ENCODE measurements at regions not wholly inside any gene's neighbourhood (a gene's known extent, or its start where the extent isn't known, plus 50 kb on each side); places are given as distances from the start of the nearest gene placed in this dataset.

- ATAC-seq, result peak; percentile 62
- Histone ChIP-seq H3K27ac (no peak overlapping the region), H3K9me3 (no peaks in the 10 kb centered on the region), H3K4me3 (no peak overlapping the region), H3K4me1 (no peaks in the 10 kb centered on the region), H3K36me3 (replicated peaks in 1 of 2; ENCODE audit: insufficient read depth in 1 of 2, low read depth in 2 of 2) (no peaks in the 10 kb centered on the region), H3K27me3 (no peaks in the 10 kb centered on the region)
- intact Hi-C loops (cut with DNase I), result no loop called here
- TF ChIP-seq POLR2A (IDR thresholded peaks at IDR 0.05) (no peak), CTCF (IDR thresholded peaks at IDR 0.05) (no peak)
- DNase-seq, result peak in 2 of 4 donors; percentile 27 to 35
- 52 to 65% methylated on average over 4 of the region's 4 CpGs for WGBS, 2 donors
Observed at GRCh38 chr2:128557831-128558241, 239.2 kb upstream of the HS6ST1 start.

- H3K4me1 ChIP-seq, result no peaks in the 10 kb centered on the region
- intact Hi-C loops (cut with DNase I), result no loop called here
- no peaks in the 10 kb centered on the region for H3K36me3 ChIP-seq (replicated peaks in 1 of 2; ENCODE audit: insufficient read depth in 1 of 2, low read depth in 2 of 2)
- DNase-seq, result no peak
- H3K9me3 ChIP-seq, result no peaks in the 10 kb centered on the region
- 65 to 72% methylated on average over 3 of the region's 3 CpGs for WGBS, 2 donors
- TF ChIP-seq POLR2A (IDR thresholded peaks at IDR 0.05) (no peak), CTCF (IDR thresholded peaks at IDR 0.05) (no peak)
- ATAC-seq, result no peak
- no peak overlapping the region for H3K4me3 ChIP-seq
- H3K27ac ChIP-seq, result no peak overlapping the region
- no peaks in the 10 kb centered on the region for H3K27me3 ChIP-seq
Observed at GRCh38 chr2:128558441-128558840, 239.8 kb upstream of the HS6ST1 start.

- TF ChIP-seq POLR2A (IDR thresholded peaks at IDR 0.05) (no peak), CTCF (IDR thresholded peaks at IDR 0.05) (no peak)
- Histone ChIP-seq H3K36me3 (replicated peaks in 1 of 2; ENCODE audit: insufficient read depth in 1 of 2, low read depth in 2 of 2) (no peaks in the 10 kb centered on the region), H3K4me3 (no peak overlapping the region), H3K27me3 (no peaks in the 10 kb centered on the region), H3K9me3 (no peaks in the 10 kb centered on the region), H3K4me1 (no peaks in the 10 kb centered on the region), H3K27ac (no peak overlapping the region)
- DNase-seq, result no peak
- no peak for ATAC-seq
- intact Hi-C loops (cut with DNase I), result no loop called here
- 92 to 93% methylated on average over 11 of the region's 11 CpGs for WGBS, 2 donors
Observed at GRCh38 chr2:128558895-128559532, 240.3 kb upstream of the HS6ST1 start.

GRCh38 chr2:128559533-128560515 is 241.2 kb upstream of the HS6ST1 start:
- TF ChIP-seq CTCF (IDR thresholded peaks at IDR 0.05) (no peak), POLR2A (IDR thresholded peaks at IDR 0.05) (no peak)
- H3K27me3 ChIP-seq, result no peaks in the 10 kb centered on the region
- WGBS, 2 donors, result 93 to 94% methylated on average over 15 to 17 of the region's 18 CpGs
- H3K4me3 ChIP-seq, result no peak overlapping the region
- H3K36me3 ChIP-seq (replicated peaks in 1 of 2; ENCODE audit: insufficient read depth in 1 of 2, low read depth in 2 of 2), result no peaks in the 10 kb centered on the region
- no peaks in the 10 kb centered on the region for H3K4me1 ChIP-seq
- H3K27ac ChIP-seq, result no peak overlapping the region
- DNase-seq, result no peak
- intact Hi-C loops (cut with DNase I), result no loop called here
- H3K9me3 ChIP-seq, result no peaks in the 10 kb centered on the region
- no peak for ATAC-seq
